PFSK-1 (cell line): ENCODE measurements at regions not wholly inside any gene's neighbourhood (a gene's known extent, or its start where the extent isn't known, plus 50 kb on each side); places are given as distances from the start of the nearest gene placed in this dataset.

Experiments used
- FOXP2 ChIP-seq: optimal IDR thresholded peaks from 2 replicates; pipeline ENCODE3; 2011; ENCODE audit warnings: borderline replicate concordance, control low read depth, inconsistent platforms; ENCODE audit not compliant: insufficient read depth; ENCODE audit errors: extremely low read length, extremely low read depth
- POLR2AphosphoS5 ChIP-seq: IDR thresholded peaks from 2 replicates; pipeline ENCODE4 v1.6.1; 2012; ENCODE audit warnings: low read depth, mild to moderate bottlenecking, control low read depth, low read length, moderate library complexity
- REST ChIP-seq, 2 experiments: IDR thresholded peaks; 2 replicates each; pipeline versions ENCODE4 v1.6.1 to v1.8.0; 2011 to 2012; ENCODE audit warnings: low read depth in 2 of 2, low read length in 2 of 2, control low read depth in 1 of 2, inconsistent platforms in 1 of 2, mild to moderate bottlenecking in 1 of 2, moderate library complexity in 1 of 2; ENCODE audit not compliant: insufficient read depth in 1 of 2
- SIN3A ChIP-seq: IDR thresholded peaks from 2 replicates; pipeline ENCODE4 v1.6.1; 2012; ENCODE audit warnings: mild to moderate bottlenecking, low read length, moderate library complexity, borderline replicate concordance; ENCODE audit not compliant: insufficient read depth
- TAF1 ChIP-seq: IDR thresholded peaks from 2 replicates; pipeline ENCODE4 v1.6.1; 2012; ENCODE audit warnings: low read length, control low read depth, borderline replicate concordance; ENCODE audit not compliant: insufficient read depth

GRCh38 chr2:34808426-34808825 lies 1209.3 kb upstream of the FAM98A start:
- TF ChIP-seq POLR2AphosphoS5, result no peak
- no peak for TF ChIP-seq SIN3A
- TF ChIP-seq TAF1, result no peak

GRCh38 chr2:34806891-34807290 lies 1207.8 kb upstream of the FAM98A start:
- TF ChIP-seq REST (IDR thresholded peaks at IDR 0.05; ENCODE audit: insufficient read depth in 1 of 2, low read depth in 2 of 2, low read length in 2 of 2) (no peak), TAF1 (no peak), POLR2AphosphoS5 (no peak), FOXP2 (no peak), SIN3A (no peak)

- no peak for TF ChIP-seq TAF1
- TF ChIP-seq FOXP2, result no peak
- TF ChIP-seq REST (IDR thresholded peaks at IDR 0.05; ENCODE audit: insufficient read depth in 1 of 2, low read depth in 2 of 2, low read length in 2 of 2), result no peak
- no peak for TF ChIP-seq POLR2AphosphoS5
- no peak for TF ChIP-seq SIN3A
These were observed 1207.3 kb upstream of the FAM98A start for GRCh38 chr2:34806396-34806795.

- TF ChIP-seq POLR2AphosphoS5 (no peak), TAF1 (no peak), REST (IDR thresholded peaks at IDR 0.05; ENCODE audit: insufficient read depth in 1 of 2, low read depth in 2 of 2, low read length in 2 of 2) (no peak), FOXP2 (no peak), SIN3A (no peak)
These were observed 1200.5 kb upstream of the FAM98A start for GRCh38 chr2:34799556-34799955.

GRCh38 chr2:34789169-34789568 lies 1190.1 kb upstream of the FAM98A start:
- TF ChIP-seq REST (IDR thresholded peaks at IDR 0.05; ENCODE audit: insufficient read depth in 1 of 2, low read depth in 2 of 2, low read length in 2 of 2), result no peak
- TF ChIP-seq POLR2AphosphoS5, result no peak
- TF ChIP-seq TAF1, result no peak
- TF ChIP-seq FOXP2, result no peak
- no peak for TF ChIP-seq SIN3A

GRCh38 chr2:34787341-34787740 lies 1188.2 kb upstream of the FAM98A start:
- no peak for TF ChIP-seq REST (IDR thresholded peaks at IDR 0.05; ENCODE audit: insufficient read depth in 1 of 2, low read depth in 2 of 2, low read length in 2 of 2)
